Activated T-helper 2 cell treated with anti-CD3 and anti-CD28 coated beads, Interferon-gamma antibody, Interleukin-2, Interleukin-4, amounts not matched to agents 10 μg/mL and 5 μg/mL and 100 μg/mL, durations not matched to agents 14 hours and 24 hours and 36 hours (primary cell): ENCODE measurements at regions not wholly inside any gene's neighbourhood (a gene's known extent, or its start where the extent isn't known, plus 50 kb on each side); places are given as distances from the start of the nearest gene placed in this dataset.

Experiments used
- DNase-seq: peaks from one replicate; pipeline ENCODE4 v3.0.0; 2021; ENCODE audit warnings: low spot score
- H3K27ac Mint-ChIP-seq: one replicate; pipeline ENCODE4 v1.8.0; 2021; ENCODE audit warnings: mixed read lengths
- H3K27me3 Mint-ChIP-seq: one replicate; pipeline ENCODE4 v1.8.0; 2021; ENCODE audit warnings: low read depth, mixed read lengths
- H3K36me3 Mint-ChIP-seq: one replicate; pipeline ENCODE4 v1.8.0; 2021; ENCODE audit warnings: low read depth, mixed read lengths
- H3K4me1 Mint-ChIP-seq: one replicate; pipeline ENCODE4 v1.8.0; 2021; ENCODE audit warnings: low read depth, mixed read lengths
- H3K4me3 Mint-ChIP-seq: one replicate; pipeline ENCODE4 v1.8.0; 2021; ENCODE audit warnings: low read depth, mild to moderate bottlenecking, moderate library complexity, mixed read lengths
- H3K9me3 Mint-ChIP-seq: one replicate; pipeline ENCODE4 v1.8.0; 2021; ENCODE audit warnings: mixed read lengths
- intact Hi-C: fragments of 100-400 bp; cut with micrococcal nuclease; formaldehyde crosslinking; loops from one replicate; pipeline ENCODE4 v1.15.1; 2023

DNA sequence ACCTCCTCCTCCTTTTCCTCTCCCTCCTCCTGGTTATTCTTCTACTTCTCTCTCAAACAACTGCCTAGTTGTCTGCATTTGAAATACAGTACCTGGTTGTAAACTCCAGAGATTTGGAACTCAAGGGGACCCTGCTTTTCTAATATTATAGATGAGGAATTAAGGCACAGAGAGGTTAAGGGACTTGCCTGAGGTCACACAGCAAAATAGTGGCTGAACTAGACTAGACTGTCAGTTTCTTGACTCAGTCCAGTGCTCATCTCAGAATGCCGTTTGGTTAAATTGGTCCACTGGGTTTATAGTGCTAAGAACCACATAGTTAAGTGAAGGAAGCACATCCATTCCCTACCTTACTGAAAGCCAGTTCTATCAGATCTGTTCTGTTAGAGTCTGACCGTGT lies 105.9 kb upstream of the VASH1 start:
- Mint-ChIP-seq H3K36me3 (no peaks in the 10 kb centered on the region), H3K27me3 (no peaks in the 10 kb centered on the region), H3K4me3 (no peak overlapping the region), H3K27ac (no peak overlapping the region), H3K4me1 (no peaks in the 10 kb centered on the region), H3K9me3 (peaks cover 17% of the 10 kb centered on the region)
- intact Hi-C loops, result no loop called here
- DNase-seq, result no peak

DNA sequence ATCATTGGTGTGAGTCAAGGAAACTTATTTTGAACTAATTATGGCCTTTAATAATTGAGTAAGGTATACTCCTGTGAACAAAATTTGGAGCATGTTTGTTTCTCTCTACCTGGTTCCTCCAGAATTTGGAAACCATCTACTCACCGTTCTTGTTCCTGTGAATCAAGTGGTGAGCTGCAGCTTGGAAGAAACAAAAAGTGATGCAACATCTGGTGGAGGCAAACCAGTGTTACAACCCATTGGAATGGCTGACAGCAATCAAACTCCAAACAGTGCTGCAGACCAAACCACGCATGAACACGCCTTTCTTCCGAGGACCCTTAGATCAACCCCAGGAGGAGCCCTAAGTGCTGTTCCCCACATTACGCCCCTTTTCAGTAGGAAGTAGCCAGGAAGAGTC lies 104.7 kb upstream of the VASH1 start:
- peaks cover 17% of the 10 kb centered on the region for H3K9me3 Mint-ChIP-seq
- no peaks in the 10 kb centered on the region for H3K4me1 Mint-ChIP-seq
- no peaks in the 10 kb centered on the region for H3K27me3 Mint-ChIP-seq
- no peak overlapping the region for H3K4me3 Mint-ChIP-seq
- no peak overlapping the region for H3K27ac Mint-ChIP-seq
- intact Hi-C loops, result no loop called here
- H3K36me3 Mint-ChIP-seq, result no peaks in the 10 kb centered on the region
- DNase-seq, result no peak

DNA sequence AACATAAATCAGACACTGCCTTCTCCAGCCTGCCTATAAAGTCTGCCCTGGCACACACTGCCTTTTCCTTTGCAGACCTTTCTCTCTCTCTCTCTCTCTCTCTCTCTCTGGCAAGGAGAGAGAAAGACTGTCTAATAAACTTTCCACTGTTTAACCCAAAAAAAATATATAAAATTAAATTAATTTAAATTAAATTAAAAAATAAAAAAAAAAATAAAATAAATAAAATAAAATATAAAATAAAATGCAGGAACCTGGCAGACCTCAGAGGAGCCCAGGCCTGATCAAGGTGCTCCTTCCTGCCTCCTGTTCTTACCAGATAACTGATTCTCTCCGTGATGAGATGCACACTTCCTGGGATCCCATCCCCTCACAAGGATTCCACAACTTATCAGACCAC lies 103.9 kb upstream of the VASH1 start:
- Mint-ChIP-seq H3K4me3 (no peak overlapping the region), H3K36me3 (no peaks in the 10 kb centered on the region), H3K9me3 (peaks cover 17% of the 10 kb centered on the region), H3K27me3 (no peaks in the 10 kb centered on the region), H3K4me1 (no peaks in the 10 kb centered on the region), H3K27ac (no peak overlapping the region)
- DNase-seq, result no peak
- intact Hi-C loops, result no loop called here

DNA sequence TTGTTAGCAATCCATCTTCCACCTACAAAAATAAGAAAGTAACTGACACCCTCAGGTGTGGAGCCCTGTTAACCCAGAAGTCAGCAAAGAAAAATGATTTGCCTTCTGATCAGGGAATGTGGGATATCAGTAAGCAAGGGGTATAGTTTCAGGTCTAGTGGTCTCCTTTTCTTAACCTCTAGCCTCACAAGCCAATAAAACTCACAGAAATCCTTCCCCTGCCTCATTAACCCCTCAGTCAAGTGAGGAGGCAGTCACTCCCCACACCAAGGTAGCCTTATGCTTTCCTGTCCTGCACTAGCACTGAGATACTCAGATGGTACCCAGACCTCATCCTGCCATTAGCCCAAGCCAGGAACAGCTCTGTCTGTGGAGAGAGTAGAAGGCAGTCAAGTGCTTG lies 103.4 kb upstream of the VASH1 start:
- H3K4me1 Mint-ChIP-seq, result no peaks in the 10 kb centered on the region
- intact Hi-C loops, result no loop called here
- no peak overlapping the region for H3K27ac Mint-ChIP-seq
- no peaks in the 10 kb centered on the region for H3K36me3 Mint-ChIP-seq
- H3K9me3 Mint-ChIP-seq, result peaks cover 17% of the 10 kb centered on the region
- DNase-seq, result no peak
- H3K4me3 Mint-ChIP-seq, result no peak overlapping the region
- H3K27me3 Mint-ChIP-seq, result no peaks in the 10 kb centered on the region

DNA sequence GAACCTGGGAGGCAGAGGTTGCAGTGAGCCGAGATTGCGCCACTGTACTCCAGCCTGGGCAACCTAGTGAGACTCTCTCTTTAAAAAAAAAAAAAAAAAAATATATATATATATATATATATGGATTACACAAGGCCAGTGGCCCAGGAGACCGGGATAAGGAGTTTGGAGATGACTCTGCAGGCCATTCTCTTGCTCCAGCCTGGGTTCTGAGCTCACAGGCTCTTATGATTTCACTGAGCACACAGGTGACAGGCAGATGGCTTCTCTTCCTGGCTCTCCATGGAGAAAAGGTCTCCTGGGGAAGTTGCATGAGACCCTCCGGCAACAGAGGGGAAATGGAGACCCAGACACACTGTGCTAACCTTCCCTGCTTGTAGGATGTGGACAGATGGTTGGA lies 98.7 kb upstream of the VASH1 start:
- intact Hi-C loops, result no loop called here
- H3K9me3 Mint-ChIP-seq, result peaks cover 16% of the 10 kb centered on the region
- H3K4me3 Mint-ChIP-seq, result no peak overlapping the region
- no peaks in the 10 kb centered on the region for H3K36me3 Mint-ChIP-seq
- H3K27ac Mint-ChIP-seq, result no peak overlapping the region
- no peak for DNase-seq
- H3K27me3 Mint-ChIP-seq, result no peaks in the 10 kb centered on the region
- H3K4me1 Mint-ChIP-seq, result no peaks in the 10 kb centered on the region

DNA sequence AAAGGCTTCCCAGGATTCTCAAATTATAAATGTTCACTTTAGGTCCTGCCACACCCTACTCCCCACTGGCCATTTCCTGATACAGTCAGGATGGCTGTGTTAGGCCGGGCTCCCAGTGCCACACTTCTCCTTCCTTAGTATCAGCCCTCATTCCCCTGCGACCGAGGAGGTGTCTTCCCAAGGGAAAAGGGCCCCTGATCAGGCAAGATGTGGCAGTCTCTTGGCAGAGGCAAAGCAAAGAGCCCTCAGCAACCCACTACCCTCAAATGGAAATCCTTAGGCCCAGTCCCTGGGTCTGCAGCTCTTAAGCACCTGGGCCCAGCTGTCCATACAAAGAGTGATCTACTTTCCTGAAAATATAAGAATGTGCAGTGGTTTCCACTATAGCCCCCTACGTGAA lies 96.5 kb upstream of the VASH1 start:
- no peaks in the 10 kb centered on the region for H3K27me3 Mint-ChIP-seq
- no peaks in the 10 kb centered on the region for H3K4me1 Mint-ChIP-seq
- H3K36me3 Mint-ChIP-seq, result no peaks in the 10 kb centered on the region
- H3K27ac Mint-ChIP-seq, result no peak overlapping the region
- intact Hi-C loops, result no loop called here
- H3K9me3 Mint-ChIP-seq, result no peaks in the 10 kb centered on the region
- no peak overlapping the region for H3K4me3 Mint-ChIP-seq
- no peak for DNase-seq

DNA sequence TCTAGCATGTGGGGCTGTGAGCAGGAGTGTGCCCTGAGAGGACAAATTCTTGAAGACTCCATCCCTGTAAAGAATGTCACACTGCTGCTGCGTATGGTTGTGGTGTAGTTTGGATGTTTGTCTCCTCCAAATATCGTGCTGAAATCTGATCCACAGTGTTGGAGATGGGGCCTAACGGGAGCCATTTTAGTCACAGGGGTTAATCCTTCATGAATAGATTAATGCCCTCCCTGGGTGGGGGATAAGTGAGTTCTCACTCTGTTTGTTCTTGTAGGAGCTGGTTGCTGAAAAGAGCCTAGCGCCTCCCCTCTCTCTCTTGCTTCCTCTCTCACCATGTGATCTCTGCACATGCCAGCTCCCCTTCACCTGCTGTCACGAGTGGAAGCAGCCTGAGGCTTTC lies 94.5 kb upstream of the VASH1 start:
- H3K27me3 Mint-ChIP-seq, result no peaks in the 10 kb centered on the region
- intact Hi-C loops, result no loop called here
- DNase-seq, result no peak
- H3K4me3 Mint-ChIP-seq, result no peak overlapping the region
- no peaks in the 10 kb centered on the region for H3K36me3 Mint-ChIP-seq
- H3K9me3 Mint-ChIP-seq, result no peaks in the 10 kb centered on the region
- H3K27ac Mint-ChIP-seq, result no peak overlapping the region
- H3K4me1 Mint-ChIP-seq, result no peaks in the 10 kb centered on the region

DNA sequence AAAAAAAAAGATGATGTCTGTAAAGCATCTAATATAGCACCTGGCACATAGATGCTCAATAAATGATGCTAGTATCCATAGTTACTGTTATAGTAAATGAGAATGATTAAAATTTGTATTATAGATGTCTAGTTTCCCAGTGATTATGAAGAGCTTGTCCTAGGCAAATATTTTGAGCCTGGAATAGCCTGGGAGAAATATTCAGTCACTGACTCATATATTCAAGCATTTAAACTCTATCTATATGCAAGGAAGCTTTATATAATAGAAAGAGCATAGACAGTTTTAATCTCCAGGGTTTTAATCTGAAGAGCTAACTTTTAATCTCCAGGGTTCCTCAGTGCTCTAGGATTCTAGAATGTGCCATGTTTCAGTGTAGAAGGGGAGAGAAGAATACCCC lies 91.5 kb upstream of the VASH1 start:
- H3K4me3 Mint-ChIP-seq, result no peak overlapping the region
- no peaks in the 10 kb centered on the region for H3K4me1 Mint-ChIP-seq
- intact Hi-C loops, result no loop called here
- no peaks in the 10 kb centered on the region for H3K36me3 Mint-ChIP-seq
- no peak overlapping the region for H3K27ac Mint-ChIP-seq
- no peaks in the 10 kb centered on the region for H3K9me3 Mint-ChIP-seq
- no peak for DNase-seq
- H3K27me3 Mint-ChIP-seq, result no peaks in the 10 kb centered on the region

DNA sequence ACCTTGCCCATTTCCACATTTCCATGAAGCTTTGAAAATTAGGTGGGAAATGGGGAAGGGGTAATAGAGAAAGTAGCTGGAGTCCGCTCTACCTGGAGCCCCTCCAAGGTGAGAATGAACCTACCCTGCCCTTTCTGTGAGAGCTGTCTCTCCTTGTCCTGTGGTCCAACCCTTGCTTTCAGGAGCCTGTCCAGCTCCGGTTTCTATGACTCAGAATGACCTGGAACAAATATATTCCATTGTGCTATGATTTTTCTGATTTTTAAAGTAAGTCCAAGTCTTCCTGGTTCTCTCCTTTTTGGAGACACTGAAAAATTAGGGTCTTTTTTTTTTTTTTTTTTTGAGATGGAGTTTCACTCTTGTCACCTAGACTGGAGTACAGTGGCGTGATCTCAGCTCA lies 89.1 kb upstream of the VASH1 start:
- no peaks in the 10 kb centered on the region for H3K27me3 Mint-ChIP-seq
- no peaks in the 10 kb centered on the region for H3K9me3 Mint-ChIP-seq
- no peaks in the 10 kb centered on the region for H3K4me1 Mint-ChIP-seq
- no peak overlapping the region for H3K4me3 Mint-ChIP-seq
- intact Hi-C loops, result no loop called here
- no peak for DNase-seq
- H3K36me3 Mint-ChIP-seq, result no peaks in the 10 kb centered on the region
- H3K27ac Mint-ChIP-seq, result no peak overlapping the region

DNA sequence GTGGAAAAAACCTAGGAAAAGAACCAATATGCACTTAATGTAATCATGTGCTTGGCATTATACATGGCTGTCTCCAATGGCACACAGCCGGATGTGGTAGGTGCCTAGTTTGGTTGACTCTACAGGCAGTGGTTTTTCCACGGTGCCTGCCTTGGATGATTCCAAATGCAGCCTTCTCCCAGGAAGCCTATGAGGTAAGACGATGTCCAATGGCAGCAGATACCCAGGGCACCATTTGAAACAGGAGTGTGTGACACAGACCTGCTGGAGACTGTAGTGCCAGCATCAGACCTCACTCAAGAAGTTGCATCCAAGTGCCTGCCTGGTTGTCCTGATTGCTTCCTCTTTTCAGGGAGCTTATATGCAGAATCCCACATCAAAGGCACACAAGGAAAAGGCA lies 88.0 kb upstream of the VASH1 start:
- DNase-seq, result no peak
- intact Hi-C loops, result no loop called here
- Mint-ChIP-seq H3K9me3 (no peaks in the 10 kb centered on the region), H3K4me3 (no peak overlapping the region), H3K27me3 (no peaks in the 10 kb centered on the region), H3K36me3 (no peaks in the 10 kb centered on the region), H3K4me1 (no peaks in the 10 kb centered on the region), H3K27ac (no peak overlapping the region)

DNA sequence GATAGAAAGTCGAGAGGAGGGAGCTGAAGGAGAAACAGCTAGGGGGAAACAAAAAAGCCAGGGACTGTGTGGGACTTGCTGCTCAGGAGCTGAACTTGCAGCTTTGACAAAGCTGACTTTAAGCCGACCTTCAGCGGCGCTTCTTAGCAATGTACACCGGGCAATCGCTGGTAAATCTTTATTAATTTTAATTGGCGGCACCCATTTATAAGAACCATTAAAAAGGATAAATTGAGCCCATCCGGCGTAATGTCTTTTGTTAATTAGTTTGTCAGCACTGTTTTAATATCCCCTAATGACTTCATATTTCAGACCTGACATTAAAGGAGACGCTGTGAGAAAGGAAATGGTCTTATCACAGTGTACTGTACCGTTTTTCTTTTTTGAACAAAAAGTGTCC lies 86.2 kb upstream of the VASH1 start:
- DNase-seq, result no peak
- no peaks in the 10 kb centered on the region for H3K27me3 Mint-ChIP-seq
- no peaks in the 10 kb centered on the region for H3K9me3 Mint-ChIP-seq
- intact Hi-C loops, result no loop called here
- H3K36me3 Mint-ChIP-seq, result no peaks in the 10 kb centered on the region
- no peak overlapping the region for H3K4me3 Mint-ChIP-seq
- H3K4me1 Mint-ChIP-seq, result no peaks in the 10 kb centered on the region
- no peak overlapping the region for H3K27ac Mint-ChIP-seq

DNA sequence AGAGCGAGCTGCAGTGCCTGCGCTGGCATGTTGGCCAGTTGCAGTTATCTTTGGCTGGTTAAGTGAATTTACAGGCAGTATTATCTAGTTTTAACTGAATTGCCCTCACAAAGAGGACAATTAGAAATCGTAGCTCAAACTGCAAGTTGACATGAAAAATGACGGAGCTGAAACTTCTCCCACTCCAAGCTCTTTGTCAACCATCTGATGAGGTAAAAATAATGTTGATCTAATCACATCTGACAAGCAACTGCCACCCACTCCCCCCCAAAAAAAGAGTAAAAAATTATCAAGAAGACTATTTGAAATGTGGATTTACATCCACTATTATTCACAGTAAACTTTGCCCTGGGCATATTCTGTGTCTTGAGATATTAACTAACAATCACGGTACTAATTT lies 84.7 kb upstream of the VASH1 start:
- Mint-ChIP-seq H3K4me1 (no peaks in the 10 kb centered on the region), H3K9me3 (peaks cover 5% of the 10 kb centered on the region), H3K27ac (no peak overlapping the region), H3K27me3 (no peaks in the 10 kb centered on the region), H3K36me3 (no peaks in the 10 kb centered on the region), H3K4me3 (no peak overlapping the region)
- intact Hi-C loops, result no loop called here
- DNase-seq, result no peak

DNA sequence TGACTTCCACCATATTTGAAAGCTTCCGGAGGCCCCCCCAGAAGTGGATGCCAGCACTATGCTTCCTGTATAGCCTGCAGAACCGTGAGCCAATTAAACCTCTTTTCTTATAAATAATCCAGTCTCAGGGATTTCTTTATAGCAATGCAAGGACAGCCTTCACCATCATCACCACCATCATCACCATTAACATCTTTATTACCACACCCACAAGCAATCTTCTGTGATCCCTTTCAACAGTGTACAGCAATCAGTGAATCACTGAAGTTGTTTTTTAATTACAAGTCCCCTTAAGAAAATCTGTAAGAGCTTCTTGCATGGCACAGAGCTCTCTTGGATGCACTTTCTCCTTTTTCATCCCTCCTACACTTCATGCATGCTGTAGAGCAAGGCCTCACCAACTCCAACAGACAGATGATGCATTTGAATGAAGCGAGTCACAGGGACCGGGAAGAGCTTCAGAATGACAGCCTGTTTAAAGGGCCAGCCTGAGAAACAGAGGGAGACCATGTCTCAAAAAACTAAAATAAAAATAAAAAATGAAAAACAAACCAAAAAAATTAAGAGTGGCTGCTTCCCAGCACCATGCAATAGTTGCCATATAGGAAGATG lies 83.6 kb upstream of the VASH1 start:
- no peaks in the 10 kb centered on the region for H3K36me3 Mint-ChIP-seq
- intact Hi-C loops, result no loop called here
- DNase-seq, result no peak

DNA sequence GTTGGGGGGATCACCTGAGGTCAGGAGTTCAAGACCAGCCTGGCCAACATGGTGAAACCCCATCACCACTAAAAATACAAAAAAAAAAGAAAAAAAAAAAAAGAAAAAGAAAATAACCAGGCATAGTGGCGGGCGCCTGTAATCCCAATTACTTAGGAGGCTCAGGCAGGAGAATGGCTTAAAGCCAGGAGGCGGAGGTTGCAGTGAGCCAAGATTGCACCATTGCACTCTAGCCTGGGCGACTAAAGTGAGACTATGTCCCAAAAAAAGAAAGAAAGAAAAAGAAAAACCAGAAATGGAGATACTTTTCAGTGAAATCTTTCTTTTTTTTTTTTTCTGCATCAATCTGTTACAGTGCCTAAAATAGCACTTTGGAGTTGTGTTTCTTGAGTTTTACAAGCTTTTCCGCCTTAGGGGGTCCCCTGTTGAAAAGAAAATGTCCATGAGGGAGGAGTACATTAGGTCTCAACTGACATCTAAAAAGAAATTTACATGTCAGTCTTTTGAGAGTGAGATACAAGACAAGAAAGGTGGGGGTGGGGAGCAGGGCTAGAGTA lies 82.9 kb upstream of the VASH1 start:
- intact Hi-C loops, result no loop called here

More for the DNA sequence above, 83.6 kb upstream of the VASH1 start:
- Mint-ChIP-seq H3K27me3 (no peaks in the 10 kb centered on the region), H3K27ac (no peak overlapping the region), H3K4me1 (no peaks in the 10 kb centered on the region), H3K4me3 (no peak overlapping the region), H3K9me3 (peaks cover 10% of the 10 kb centered on the region)

More for the DNA sequence above, 82.9 kb upstream of the VASH1 start:
- DNase-seq, result no peak
- Mint-ChIP-seq H3K27ac (no peak overlapping the region), H3K9me3 (peaks cover 15% of the 10 kb centered on the region), H3K27me3 (no peaks in the 10 kb centered on the region), H3K4me3 (no peak overlapping the region), H3K36me3 (no peaks in the 10 kb centered on the region), H3K4me1 (no peaks in the 10 kb centered on the region)
